Spleen (tissue), 7 donors: ENCODE measurements at regions not wholly inside any gene's neighbourhood (a gene's known extent, or its start where the extent isn't known, plus 50 kb on each side); places are given as distances from the start of the nearest gene placed in this dataset.

Experiments used
- POLR2A ChIP-seq, 3 donors: fragments of 450-650 bp; IDR thresholded peaks; one replicate each; pipeline ENCODE4 v1.5.1; 2017; ENCODE audit warnings: antibody characterized with exemption in 3 of 3, mild to moderate bottlenecking in 1 of 3
- TF ChIP-seq, protein P1 (sequence below), 11 experiments: fragments of 200-600 bp in 7 of 11; fragments of 450-650 bp in 4 of 11; sonication (generic) in 4 of 11; IDR thresholded peaks in 8 of 11; conservative IDR thresholded peaks in 3 of 11; 1 replicate in 7 of 11; 2 replicates in 4 of 11; pipeline versions ENCODE4 v1.4.0 to v1.8.0; 2016 to 2021; ENCODE audit warnings: antibody characterized with exemption in 11 of 11, inconsistent platforms in 4 of 11, mild to moderate bottlenecking in 1 of 11
- donor health status: DM: no; HTN: no; CAD: no; lungs with moderate emphysema.
- donor health status: DM: no; HTN: no; CAD: no.
- donor health status: DM: no; HTN: no; CAD: no.

DNA sequence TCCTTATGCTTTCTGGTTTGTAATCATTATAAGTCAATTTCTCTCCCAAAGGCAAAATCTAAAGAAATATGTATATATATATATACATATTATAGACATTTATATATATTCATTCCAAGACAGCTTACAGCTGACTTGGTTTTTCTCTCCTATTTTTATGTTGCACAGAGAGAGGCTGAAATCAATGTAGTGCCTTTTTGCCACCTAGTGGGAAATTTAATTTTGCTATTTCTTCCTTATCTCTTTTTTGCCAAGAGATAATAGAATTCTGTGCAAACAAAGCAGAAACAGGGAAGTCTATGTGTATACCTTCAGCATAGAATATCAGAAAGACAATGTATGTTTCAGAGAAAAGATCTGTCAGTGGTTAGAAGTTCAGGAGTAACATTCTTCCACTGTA lies 186.0 kb upstream of the ANO5 start:
- TF ChIP-seq, protein P1, sequence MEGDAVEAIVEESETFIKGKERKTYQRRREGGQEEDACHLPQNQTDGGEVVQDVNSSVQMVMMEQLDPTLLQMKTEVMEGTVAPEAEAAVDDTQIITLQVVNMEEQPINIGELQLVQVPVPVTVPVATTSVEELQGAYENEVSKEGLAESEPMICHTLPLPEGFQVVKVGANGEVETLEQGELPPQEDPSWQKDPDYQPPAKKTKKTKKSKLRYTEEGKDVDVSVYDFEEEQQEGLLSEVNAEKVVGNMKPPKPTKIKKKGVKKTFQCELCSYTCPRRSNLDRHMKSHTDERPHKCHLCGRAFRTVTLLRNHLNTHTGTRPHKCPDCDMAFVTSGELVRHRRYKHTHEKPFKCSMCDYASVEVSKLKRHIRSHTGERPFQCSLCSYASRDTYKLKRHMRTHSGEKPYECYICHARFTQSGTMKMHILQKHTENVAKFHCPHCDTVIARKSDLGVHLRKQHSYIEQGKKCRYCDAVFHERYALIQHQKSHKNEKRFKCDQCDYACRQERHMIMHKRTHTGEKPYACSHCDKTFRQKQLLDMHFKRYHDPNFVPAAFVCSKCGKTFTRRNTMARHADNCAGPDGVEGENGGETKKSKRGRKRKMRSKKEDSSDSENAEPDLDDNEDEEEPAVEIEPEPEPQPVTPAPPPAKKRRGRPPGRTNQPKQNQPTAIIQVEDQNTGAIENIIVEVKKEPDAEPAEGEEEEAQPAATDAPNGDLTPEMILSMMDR (IDR thresholded peaks at IDR 0.05 in 8 of 11, conservative IDR thresholded peaks at IDR 0.05 in 3 of 11) = no peak
- TF ChIP-seq POLR2A (IDR thresholded peaks at IDR 0.05) = no peak
